ENCODE measurements at regions not wholly inside any gene's neighbourhood (a gene's known extent, or its start where the extent isn't known, plus 50 kb on each side); places are given as distances from the start of the nearest gene placed in this dataset.

GRCh38 chr5:171672556-171672955 lies 113.1 kb upstream of the SMIM23 start:
- TF ChIP-seq CTCF (IDR thresholded peaks at IDR 0.05 in 4 of 5, conservative IDR thresholded peaks at IDR 0.05 in 1 of 5) = no peak
- TF ChIP-seq POLR2A (IDR thresholded peaks at IDR 0.05) = no peak

Measured in gastrocnemius medialis (tissue), 4 donors.